Mesenchymal stem cell (in vitro differentiated cells and primary cell): ENCODE measurements at regions not wholly inside any gene's neighbourhood (a gene's known extent, or its start where the extent isn't known, plus 50 kb on each side); places are given as distances from the start of the nearest gene placed in this dataset.
"Not testable (repeated sequence)": the region's sequence is repeated elsewhere in the genome, so short reads cannot be mapped to it uniquely, and the experiment has no call there.

ENCODE experiments used
- DNase-seq: peaks from one replicate; pipeline ENCODE4 v3.0.0-alpha.2; 2013
- H2AFZ ChIP-seq: one replicate; pipeline ENCODE4 v1.6.1; 2013; ENCODE audit warnings: low read depth, mild to moderate bottlenecking, control low read depth, inconsistent platforms, low read length, moderate library complexity
- H2AK5ac ChIP-seq: 2 replicates; pipeline ENCODE4 v1.6.1; 2013; ENCODE audit warnings: low read length, moderate library complexity, mild to moderate bottlenecking, inconsistent platforms; ENCODE audit not compliant: severe bottlenecking
- H2BK120ac ChIP-seq: one replicate; pipeline ENCODE4 v1.6.1; 2013; ENCODE audit warnings: low read depth, mild to moderate bottlenecking, inconsistent platforms, low read length, moderate library complexity
- H2BK12ac ChIP-seq, 2 experiments: one replicate each; pipeline ENCODE4 v1.6.1; 2013; ENCODE audit warnings: inconsistent platforms in 2 of 2, low read length in 2 of 2, mild to moderate bottlenecking in 2 of 2, moderate library complexity in 2 of 2, control low read depth in 1 of 2
- H2BK15ac ChIP-seq: one replicate; pipeline ENCODE4 v1.6.1; 2013; ENCODE audit warnings: mild to moderate bottlenecking, low read depth, inconsistent platforms; ENCODE audit not compliant: poor library complexity, severe bottlenecking
- H2BK5ac ChIP-seq: 2 replicates; pipeline ENCODE4 v1.6.1; 2013; ENCODE audit warnings: low read depth, mild to moderate bottlenecking, low read length, control low read depth, inconsistent platforms; ENCODE audit not compliant: poor library complexity, severe bottlenecking
- H3K14ac ChIP-seq, 2 experiments: one replicate each; pipeline ENCODE4 v1.6.1; 2013; ENCODE audit warnings: inconsistent platforms in 2 of 2, low read length in 2 of 2, control low read depth in 1 of 2, mild to moderate bottlenecking in 1 of 2, moderate library complexity in 1 of 2
- H3K18ac ChIP-seq, 2 experiments: one replicate each; pipeline ENCODE4 v1.6.1; 2013; ENCODE audit warnings: inconsistent platforms in 2 of 2, low read length in 2 of 2, control low read depth in 1 of 2, low read depth in 1 of 2, mild to moderate bottlenecking in 1 of 2
- H3K23ac ChIP-seq, 2 experiments: one replicate each; pipeline ENCODE4 v1.6.1; 2013; ENCODE audit warnings: inconsistent platforms in 2 of 2, low read length in 2 of 2, mild to moderate bottlenecking in 2 of 2, moderate library complexity in 2 of 2, control low read depth in 1 of 2
- H3K27ac ChIP-seq: 2 replicates; pipeline ENCODE4 v1.5.1; 2013; ENCODE audit warnings: mild to moderate bottlenecking, moderate library complexity, low read length, control low read depth, inconsistent platforms; ENCODE audit not compliant: poor library complexity, severe bottlenecking
- H3K27me3 ChIP-seq, 2 experiments: 2 replicates each; pipeline versions ENCODE4 v1.6.1 to v1.7.0; 2013; ENCODE audit warnings: low read length in 2 of 2, mild to moderate bottlenecking in 2 of 2, moderate library complexity in 2 of 2, control low read depth in 1 of 2, inconsistent platforms in 1 of 2; ENCODE audit not compliant: control insufficient read depth in 1 of 2, insufficient read depth in 1 of 2
- H3K36me3 ChIP-seq, 2 experiments: 2 replicates each; pipeline versions ENCODE4 v1.6.1 to v1.7.0; 2013; ENCODE audit warnings: low read length in 2 of 2, control low read depth in 1 of 2, inconsistent platforms in 1 of 2, low read depth in 1 of 2, mild to moderate bottlenecking in 1 of 2; ENCODE audit not compliant: insufficient read depth in 2 of 2, control insufficient read depth in 1 of 2
- H3K4ac ChIP-seq, 2 experiments: one replicate each; pipeline ENCODE4 v1.6.1; 2013; ENCODE audit warnings: inconsistent platforms in 2 of 2, low read length in 2 of 2, mild to moderate bottlenecking in 2 of 2, moderate library complexity in 2 of 2, control low read depth in 1 of 2, low read depth in 1 of 2
- H3K4me1 ChIP-seq: 2 replicates; pipeline ENCODE4 v1.6.1; 2013; ENCODE audit warnings: low read depth, low read length, control low read depth; ENCODE audit not compliant: control insufficient read depth, insufficient read depth
- H3K4me2 ChIP-seq: 2 replicates; pipeline ENCODE4 v1.6.1; 2013; ENCODE audit warnings: low read length, mild to moderate bottlenecking, inconsistent platforms; ENCODE audit not compliant: poor library complexity, severe bottlenecking
- H3K4me3 ChIP-seq, 2 experiments: 2 replicates each; pipeline versions ENCODE4 v1.5.1 to v1.7.0; 2013; ENCODE audit warnings: low read length in 2 of 2, mild to moderate bottlenecking in 2 of 2, control low read depth in 1 of 2, low read depth in 1 of 2; ENCODE audit not compliant: insufficient read depth in 1 of 2
- H3K79me1 ChIP-seq: replicated peaks from 2 replicates; pipeline ENCODE4 v1.6.1; 2013; ENCODE audit warnings: mild to moderate bottlenecking, control low read depth, low read length, inconsistent platforms; ENCODE audit not compliant: poor library complexity, severe bottlenecking
- H3K9ac ChIP-seq: 2 replicates; pipeline ENCODE4 v1.7.0; 2013; ENCODE audit warnings: mild to moderate bottlenecking, low read length, moderate library complexity
- H3K9me3 ChIP-seq: 2 replicates; pipeline ENCODE4 v1.7.0; 2013; ENCODE audit warnings: mild to moderate bottlenecking, low read length; ENCODE audit not compliant: control insufficient read depth
- H4K8ac ChIP-seq: one replicate; pipeline ENCODE4 v1.6.1; 2013; ENCODE audit warnings: inconsistent platforms, mild to moderate bottlenecking, low read length, moderate library complexity
- H4K91ac ChIP-seq: one replicate; pipeline ENCODE4 v1.6.1; 2013; ENCODE audit warnings: mild to moderate bottlenecking, low read length, inconsistent platforms
- WGBS: methylation state at CpG from one replicate; pipeline ENCODE4 v1.1.7; 2013; ENCODE audit warnings: mixed read lengths; 5-methylcytosine and 5-hydroxymethylcytosine counted together

- Histone ChIP-seq H2BK120ac (no peak overlapping the region), H4K91ac (no peak overlapping the region), H2AFZ (no peak overlapping the region), H2BK5ac (no peak overlapping the region), H3K4ac (no peak overlapping the region), H3K23ac (no peak overlapping the region), H3K4me3 (no peak overlapping the region), H3K14ac (no peak overlapping the region), H2BK12ac (no peak overlapping the region), H3K79me1 (no peaks in the 10 kb centered on the region), H3K18ac (no peak overlapping the region), H3K4me1 (peaks cover 1% of the 10 kb centered on the region), H3K27me3 (no peaks in the 10 kb centered on the region), H3K9me3 (no peaks in the 10 kb centered on the region), H2AK5ac (no peak overlapping the region), H3K9ac (no peak overlapping the region), H3K36me3 (no peaks in the 10 kb centered on the region), H2BK15ac (no peak overlapping the region), H4K8ac (no peak overlapping the region), H3K4me2 (no peak overlapping the region), H3K27ac (no peak overlapping the region)
- no peak for DNase-seq
- 64% methylated on average over 1 of the region's 2 CpGs for WGBS
Observed at GRCh38 chr3:166993015-166993630, 387.0 kb downstream of the ZBBX start.

GRCh38 chr3:166986000-166986399 is 394.1 kb downstream of the ZBBX start:
- no peak for DNase-seq
- no peak overlapping the region for H3K14ac ChIP-seq

GRCh38 chr3:166975796-166976195 is 404.3 kb downstream of the ZBBX start:
- not testable (repeated sequence) for H3K14ac ChIP-seq, H2BK12ac ChIP-seq, H2BK120ac ChIP-seq, H3K9me3 ChIP-seq, H3K9ac ChIP-seq, H4K8ac ChIP-seq, H2AK5ac ChIP-seq, H3K27me3 ChIP-seq, H2AFZ ChIP-seq, H3K18ac ChIP-seq, H2BK15ac ChIP-seq, DNase-seq, H3K23ac ChIP-seq, H3K79me1 ChIP-seq, H3K4ac ChIP-seq, H3K4me2 ChIP-seq, H3K4me3 ChIP-seq, H2BK5ac ChIP-seq, H3K4me1 ChIP-seq, H3K27ac ChIP-seq, H3K36me3 ChIP-seq, H4K91ac ChIP-seq
- WGBS = 97% methylated on average over 36 of the region's 36 CpGs

More at GRCh38 chr3:166986000-166986399, 394.1 kb downstream of the ZBBX start:
- Histone ChIP-seq H3K9ac (no peak overlapping the region), H2BK15ac (no peak overlapping the region), H3K4me3 (no peak overlapping the region), H3K27ac (peak overlapping the region; percentile 67), H3K23ac (no peak overlapping the region), H3K36me3 (no peaks in the 10 kb centered on the region), H2AK5ac (no peak overlapping the region), H3K4me2 (no peak overlapping the region), H3K27me3 (no peaks in the 10 kb centered on the region), H3K79me1 (no peaks in the 10 kb centered on the region), H2BK5ac (no peak overlapping the region), H3K4ac (no peak overlapping the region), H2BK12ac (no peak overlapping the region), H3K4me1 (peaks cover 3% of the 10 kb centered on the region), H3K9me3 (no peaks in the 10 kb centered on the region), H4K8ac (no peak overlapping the region), H4K91ac (no peak overlapping the region), H2BK120ac (no peak overlapping the region), H3K18ac (no peak overlapping the region), H2AFZ (no peak overlapping the region)

GRCh38 chr3:166967714-166968113 is 412.4 kb downstream of the ZBBX start:
- H3K4me1 ChIP-seq, H3K23ac ChIP-seq, H3K4ac ChIP-seq, H3K9ac ChIP-seq, H3K18ac ChIP-seq, H4K8ac ChIP-seq, H3K27ac ChIP-seq, H3K27me3 ChIP-seq, H2AK5ac ChIP-seq, H2BK5ac ChIP-seq, DNase-seq, H2BK15ac ChIP-seq, H3K36me3 ChIP-seq, H3K14ac ChIP-seq, H2BK120ac ChIP-seq, H3K4me3 ChIP-seq, H4K91ac ChIP-seq, H3K4me2 ChIP-seq, H2AFZ ChIP-seq, H2BK12ac ChIP-seq, H3K79me1 ChIP-seq: not testable (repeated sequence)
- WGBS = 97% methylated on average over 8 of the region's 8 CpGs
- peaks cover 26% of the 10 kb centered on the region for H3K9me3 ChIP-seq
